Stimulated activated CD4-positive, alpha-beta T cell treated with anti-CD3 and anti-CD28 coated beads, Interleukin-2, amount 100 ng/mL, for 48 hours (primary cell): ENCODE measurements at regions not wholly inside any gene's neighbourhood (a gene's known extent, or its start where the extent isn't known, plus 50 kb on each side); places are given as distances from the start of the nearest gene placed in this dataset.

Source experiments
- DNase-seq, 2 donors: peaks; one replicate each; pipeline ENCODE4 v3.0.0-alpha.2; 2020

DNA sequence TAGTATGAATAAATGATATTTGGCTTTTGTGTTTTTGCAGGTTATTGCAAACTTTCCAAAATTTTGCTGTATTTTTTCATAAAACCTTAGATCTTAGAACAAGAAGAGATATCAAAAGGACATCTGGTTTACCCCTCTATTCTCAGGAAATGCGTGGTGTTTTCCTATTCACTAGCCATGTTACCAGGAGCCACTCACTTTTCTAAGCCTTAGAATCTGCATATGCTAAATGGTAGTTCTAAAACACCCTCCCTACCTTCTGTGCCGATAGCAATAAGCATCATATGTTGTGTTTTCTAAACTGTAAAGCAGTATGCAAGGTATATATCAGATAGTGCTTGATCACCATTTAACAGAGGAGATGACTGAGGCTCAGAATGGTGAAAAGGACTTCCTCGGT, 715.0 kb upstream of the CELF2 start:
- DNase-seq: no peak

DNA sequence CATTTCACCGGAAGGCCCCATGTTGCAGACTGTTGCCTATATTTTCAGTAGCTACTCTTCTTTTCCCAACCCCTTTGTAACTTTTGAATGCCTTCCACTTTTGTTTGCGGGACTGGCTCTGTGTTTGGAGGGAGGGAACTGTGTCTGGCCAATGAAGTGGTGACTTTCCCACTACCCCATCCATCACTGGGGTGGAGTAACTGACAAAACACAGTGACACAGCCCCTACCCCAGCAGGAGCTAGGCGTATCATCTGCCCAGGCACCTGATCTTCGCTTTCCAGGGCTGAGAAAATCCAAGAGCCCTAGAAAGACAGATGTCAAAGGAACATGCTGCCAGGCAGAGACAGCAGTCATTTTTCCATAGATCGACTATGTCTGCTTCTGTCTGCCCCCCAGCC, 710.6 kb upstream of the CELF2 start:
- DNase-seq: no peak

DNA sequence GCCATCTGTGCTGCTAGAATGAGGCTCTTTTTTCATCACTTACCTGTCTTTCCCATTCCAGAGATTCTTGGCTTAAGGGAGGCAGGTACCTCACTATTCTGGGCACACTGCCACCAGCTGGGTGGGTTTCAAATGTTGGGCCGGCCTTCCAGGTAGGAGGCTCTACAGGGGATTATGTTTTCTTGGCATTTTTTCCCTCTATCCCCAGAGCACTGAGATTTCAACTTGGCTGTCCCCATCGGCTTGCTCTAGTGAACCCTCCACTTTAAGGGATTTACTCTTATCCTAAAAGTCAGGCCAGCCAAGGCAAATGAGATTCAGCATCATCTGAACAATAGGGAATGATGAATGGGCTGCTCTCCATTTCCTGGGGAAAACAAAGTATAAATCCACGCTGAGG, 710.1 kb upstream of the CELF2 start:
- no peak for DNase-seq

DNA sequence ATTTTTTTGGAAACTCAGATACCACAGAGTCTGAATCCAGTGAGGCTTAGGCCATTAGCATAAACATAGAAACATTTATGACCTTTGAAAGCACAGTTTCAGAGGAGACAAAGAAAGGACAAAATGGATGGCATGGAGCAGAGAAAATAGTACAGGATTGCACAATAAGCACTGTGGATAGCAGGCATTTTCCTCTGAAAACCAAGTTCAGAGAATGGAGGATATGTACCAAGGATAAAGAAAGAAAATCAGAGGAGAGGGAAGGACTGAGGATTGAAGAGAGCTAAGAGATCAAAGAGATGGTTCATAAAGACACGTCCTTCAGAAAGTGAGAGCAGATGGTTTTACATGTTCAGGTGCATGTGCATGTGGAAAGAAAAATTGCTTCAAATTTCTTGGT, 707.2 kb upstream of the CELF2 start:
- no peak for DNase-seq

DNA sequence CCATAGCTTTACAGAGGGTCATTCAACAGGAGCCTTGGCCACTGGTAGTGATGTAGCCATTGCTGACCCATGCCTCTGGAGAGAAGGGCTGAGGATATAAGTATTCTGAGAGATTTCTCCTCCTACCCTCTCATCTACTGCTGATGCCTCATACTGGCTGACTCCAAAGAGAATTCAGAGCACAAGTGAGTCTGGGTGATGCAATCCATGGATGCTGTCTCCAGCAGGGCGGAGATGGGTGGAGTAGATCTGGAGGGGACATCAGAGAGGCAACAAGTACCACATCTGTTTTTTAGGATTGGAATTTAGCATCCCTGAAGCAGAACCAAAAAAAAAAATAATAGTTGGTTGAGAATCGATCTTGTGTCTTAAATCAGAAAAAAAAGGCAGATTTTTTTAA, 705.7 kb upstream of the CELF2 start:
- DNase-seq: no peak

DNA sequence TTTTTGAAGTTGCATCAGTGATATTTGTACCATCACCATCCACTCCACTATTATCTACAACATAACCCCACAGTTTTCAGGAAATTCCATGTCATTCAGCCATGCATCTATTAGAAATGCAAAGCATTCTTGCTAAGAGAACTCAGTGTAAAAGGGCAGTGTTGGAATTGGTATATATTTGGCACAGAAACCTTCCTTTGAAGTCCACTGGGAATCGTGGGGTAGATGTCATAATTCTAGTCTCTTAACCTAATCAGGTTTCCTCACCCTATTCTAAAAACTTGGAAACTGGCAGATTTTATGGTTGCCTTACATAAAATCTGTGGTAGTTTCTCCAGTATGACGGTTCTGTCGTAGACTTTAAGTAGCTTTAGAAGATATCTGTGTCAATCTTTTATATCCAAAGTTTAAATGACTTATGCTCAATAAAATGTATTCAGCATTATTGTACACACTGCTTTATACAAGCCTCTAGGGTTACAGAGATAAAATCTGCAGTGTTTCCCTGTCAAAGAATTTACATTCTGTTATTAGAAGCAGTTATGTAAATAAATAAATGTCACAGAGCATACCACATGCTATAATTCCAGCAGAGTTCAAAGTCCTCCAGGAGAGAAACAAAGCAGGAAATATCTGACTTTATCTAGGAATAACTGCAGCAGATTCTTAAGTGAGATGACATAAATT, 704.4 kb upstream of the CELF2 start:
- DNase-seq: no peak

DNA sequence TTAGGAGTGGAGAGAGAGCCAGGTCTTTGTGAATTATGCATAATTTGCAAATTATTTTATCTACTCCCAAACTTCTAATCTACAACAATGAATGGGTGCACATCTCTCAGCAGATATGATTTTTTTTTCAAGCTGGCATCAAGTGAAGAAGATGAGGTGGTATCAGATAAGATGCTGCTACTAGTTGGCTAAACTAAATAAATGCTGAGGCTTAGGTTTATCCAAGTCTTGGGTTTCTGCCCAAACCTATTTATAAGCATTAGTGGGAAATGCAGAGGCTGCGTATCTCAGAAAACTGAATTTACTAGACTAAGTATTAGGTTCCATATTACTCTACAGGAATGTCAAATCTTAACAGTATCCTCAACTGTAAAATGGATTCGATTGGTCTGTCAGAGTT, 703.0 kb upstream of the CELF2 start:
- DNase-seq: no peak

DNA sequence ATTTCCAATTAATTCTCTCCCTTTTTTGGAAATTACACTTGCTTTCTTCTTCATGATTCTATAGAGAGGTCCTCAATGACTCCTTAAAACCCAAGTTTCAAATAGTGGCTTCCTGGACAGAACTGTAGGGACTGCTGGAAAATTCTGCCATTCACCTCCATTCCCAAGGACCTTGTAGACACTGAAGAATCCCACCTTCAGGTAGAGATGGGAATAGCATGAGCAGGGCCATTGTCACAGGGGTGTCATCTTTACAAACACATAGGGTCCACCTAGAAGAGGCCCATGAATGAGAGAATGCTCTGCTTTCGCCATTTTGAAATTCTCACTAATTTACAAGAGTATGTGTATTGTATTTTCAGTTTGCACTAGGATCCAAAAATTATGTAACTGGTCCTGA, 701.7 kb upstream of the CELF2 start:
- no peak for DNase-seq

DNA sequence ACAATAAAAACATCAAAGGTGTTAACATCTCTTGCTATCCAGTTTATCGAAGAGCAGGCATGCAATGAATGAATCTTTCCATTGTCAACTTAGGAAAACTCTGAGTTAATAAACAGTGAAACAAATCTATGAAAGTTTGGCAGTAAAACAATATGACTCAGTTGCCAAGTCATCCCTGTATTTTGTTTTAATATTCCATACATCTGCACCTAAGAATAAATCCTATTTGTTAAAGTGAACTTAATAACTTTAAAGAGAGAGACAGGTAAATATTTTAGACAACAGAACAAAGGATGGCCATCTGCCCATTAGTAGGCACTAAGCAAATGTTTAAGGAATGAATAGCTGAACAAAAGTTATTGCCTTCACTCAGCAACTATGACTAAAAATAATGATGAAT, 700.5 kb upstream of the CELF2 start:
- DNase-seq: no peak

DNA sequence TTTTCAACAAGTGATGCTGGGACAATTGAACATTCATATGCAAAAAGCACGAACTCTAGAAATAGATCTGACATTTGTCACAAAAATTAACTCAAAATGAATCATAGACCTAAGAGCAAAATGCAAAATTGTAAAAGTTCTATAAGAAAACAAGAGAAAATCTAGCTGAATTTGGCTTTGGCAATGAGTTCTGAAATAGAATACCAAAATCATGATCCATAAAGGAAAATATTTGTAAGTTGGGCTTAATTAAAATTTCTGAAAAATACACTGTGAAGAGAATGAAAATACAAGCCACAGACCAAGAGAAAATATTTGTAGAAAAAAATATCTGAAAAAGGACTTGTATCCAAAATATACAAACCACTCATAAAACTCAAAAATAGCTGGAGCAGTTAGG, 698.8 kb upstream of the CELF2 start:
- no peak for DNase-seq

DNA sequence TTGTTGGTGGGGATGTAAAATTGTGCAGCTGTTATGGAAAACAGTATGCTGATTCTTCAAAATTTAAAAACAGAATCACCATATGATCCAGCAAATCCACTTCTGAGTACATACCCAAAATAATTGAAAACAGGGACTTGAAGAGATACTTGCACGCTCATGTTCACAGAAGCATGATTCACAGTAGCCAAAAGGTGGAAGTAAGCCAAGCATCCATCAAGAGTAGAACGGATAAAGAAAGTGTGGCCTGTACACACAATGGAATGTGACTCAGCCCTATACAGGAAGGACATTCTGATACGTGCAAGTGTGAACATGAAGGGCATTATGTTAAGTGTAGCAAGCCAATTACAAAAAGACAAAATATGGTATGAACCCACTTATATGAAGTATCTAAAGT, 696.7 kb upstream of the CELF2 start:
- DNase-seq: no peak

DNA sequence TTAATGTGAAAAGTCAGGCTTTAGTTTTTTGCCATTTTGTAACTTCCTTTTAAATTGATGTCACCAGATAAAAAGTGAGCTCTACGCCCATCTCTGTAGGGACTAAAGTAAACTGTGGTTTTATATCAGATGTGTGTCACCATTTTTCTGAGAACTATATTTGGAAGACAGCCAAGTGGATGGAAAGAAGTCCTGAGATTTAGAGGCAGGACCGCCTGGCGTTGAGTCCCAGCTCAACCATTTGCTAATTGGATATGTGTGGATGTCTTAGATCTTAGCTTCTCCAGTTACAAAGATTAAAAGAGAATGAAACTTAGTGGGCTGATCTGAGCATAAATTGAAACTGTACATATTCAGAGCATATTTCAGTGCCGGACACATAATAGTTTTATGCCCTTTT, 691.6 kb upstream of the CELF2 start:
- no peak for DNase-seq

DNA sequence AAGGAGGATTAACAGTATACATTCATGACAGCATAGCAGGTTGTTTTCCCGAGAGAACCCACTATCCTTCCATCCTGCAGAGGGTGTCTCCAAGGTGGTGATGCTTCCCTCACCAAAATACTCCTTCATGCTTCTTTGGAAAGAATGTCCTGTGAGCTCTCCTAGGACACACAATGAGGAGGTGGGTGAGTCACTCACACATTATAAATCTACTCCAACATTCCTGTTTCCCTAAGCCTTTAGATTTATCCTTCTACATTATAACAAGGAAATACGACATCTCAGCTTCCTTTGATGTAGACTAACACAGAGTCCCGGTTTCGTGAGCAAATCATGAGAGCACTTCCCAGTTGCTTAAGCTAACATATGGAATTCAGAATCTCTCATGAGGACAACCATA, 689.7 kb upstream of the CELF2 start:
- DNase-seq: no peak

DNA sequence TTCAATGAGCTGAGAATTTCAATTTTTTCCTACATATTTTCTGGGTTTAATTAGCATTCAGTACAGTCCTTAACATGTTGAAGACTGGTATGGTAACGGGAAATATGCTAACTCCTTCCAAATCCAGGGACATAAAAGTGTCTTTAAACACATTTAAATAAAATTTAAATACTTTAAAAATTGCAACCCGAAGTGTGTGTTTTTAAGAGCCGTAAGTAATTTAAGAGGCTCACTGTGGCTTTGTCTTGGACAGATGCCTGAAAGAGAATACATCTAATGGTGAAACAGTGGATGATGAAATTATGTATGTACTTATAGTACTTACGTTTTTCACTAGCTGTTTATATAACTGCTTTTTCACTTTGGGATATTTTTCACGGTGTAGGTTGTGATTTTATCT, 687.3 kb upstream of the CELF2 start:
- no peak for DNase-seq

DNA sequence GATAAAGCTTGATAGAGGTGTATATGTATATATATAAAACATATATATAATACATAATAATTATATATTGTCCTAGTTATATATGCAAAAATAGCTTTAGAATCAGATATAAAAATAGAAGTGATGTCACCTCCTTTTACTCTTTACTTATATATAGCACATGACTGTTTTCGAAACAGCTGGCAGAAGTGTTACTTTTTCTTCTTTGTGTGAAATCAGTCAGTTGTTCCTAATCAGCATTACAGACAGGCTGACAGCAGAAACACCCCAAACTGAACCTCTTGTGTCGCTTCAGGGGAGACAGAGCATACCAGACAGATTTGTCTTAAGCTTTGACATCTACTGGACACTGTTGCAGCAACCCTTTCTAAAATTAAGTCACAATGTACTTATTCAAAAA, 684.9 kb upstream of the CELF2 start:
- DNase-seq: no peak

DNA sequence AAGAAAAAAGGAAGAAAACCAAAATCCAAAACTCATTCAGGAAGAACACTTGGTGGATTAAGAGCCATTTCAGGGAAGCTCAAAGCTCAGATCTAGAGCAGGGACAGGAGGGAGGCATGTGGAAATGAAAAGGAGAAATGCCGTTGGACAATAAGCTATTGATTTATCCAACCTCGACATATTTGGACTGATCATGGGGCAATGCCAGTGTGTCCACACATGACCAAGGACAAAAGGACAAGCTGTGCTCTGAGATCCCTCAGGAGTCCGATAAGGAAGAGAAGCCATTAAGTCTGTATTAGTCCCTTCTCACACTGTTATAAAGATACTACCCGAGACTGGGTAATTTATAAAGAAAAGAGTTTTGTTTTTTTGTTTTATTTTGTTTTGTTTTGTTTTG, 684.0 kb upstream of the CELF2 start:
- no peak for DNase-seq

DNA sequence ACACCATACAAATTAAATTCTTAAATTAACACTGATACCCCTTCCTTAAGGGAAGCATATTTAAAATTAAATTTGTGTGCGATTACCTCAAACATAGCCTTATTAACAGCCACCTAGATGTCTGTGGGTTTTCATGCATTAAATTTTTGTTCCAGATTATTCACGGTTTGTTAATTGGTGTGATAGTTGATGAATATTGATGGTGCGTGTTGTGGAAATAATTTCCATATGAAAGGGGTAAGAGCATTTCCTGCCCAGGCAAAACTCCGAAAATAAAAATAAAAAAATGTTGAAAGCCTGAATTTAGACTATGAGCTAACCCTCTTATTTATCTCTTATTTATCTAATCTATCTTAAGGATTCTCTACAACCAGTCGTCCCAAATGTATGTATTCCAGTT, 679.3 kb upstream of the CELF2 start:
- no peak for DNase-seq

DNA sequence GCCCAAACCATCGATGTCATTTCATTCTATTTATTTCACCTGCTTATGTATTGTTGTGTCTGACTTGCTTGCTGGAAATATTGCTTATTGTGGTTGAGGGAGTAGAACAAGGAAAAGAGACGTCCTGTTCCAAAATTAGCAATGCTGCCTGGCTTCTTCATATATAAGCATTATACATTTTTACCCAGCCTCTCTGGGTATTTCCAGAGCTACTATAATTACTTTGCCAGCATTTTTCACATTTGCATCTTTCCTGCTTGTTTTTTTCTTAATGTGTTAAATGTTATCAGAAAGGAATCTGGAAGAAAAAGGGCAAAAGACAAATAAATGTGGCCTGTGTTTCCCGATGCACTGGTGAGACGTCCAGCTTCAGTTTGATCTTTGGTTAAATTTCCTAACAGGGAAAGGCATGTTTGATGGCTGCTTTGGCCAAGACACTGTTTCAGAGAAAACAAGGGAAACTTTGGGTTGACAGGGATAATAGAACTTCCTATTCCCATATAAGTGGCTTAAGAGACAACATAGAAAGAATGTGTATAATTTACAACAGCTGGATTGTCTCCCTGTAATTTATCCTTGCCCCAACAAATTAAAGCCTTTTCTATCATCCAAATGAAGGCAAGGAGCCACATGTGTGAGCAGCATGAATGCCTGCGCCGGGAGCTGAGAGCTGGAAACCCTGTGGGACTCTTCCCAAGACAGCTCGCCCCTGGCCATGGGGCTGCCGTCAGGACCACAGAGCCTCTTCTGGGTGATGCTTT, 671.1 kb upstream of the CELF2 start:
- DNase-seq: no peak

DNA sequence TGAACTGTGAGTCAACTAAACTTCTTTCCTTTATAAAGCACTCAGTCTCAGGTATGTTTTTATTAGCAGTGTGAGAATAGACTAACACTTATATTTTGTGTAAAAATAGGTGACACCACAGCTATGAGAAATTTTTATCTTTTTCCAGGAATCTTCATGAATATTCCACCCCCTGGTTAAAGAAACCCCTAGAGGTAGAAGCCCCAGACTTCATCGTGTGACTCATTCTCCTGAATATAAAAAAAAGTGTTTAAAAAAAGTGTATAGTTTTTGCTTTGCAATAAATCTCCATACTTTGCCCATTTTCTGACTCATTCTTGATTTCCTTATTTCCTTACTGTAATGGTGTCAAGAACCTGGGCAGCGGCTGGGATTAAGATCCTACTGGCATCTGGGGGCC, 667.6 kb upstream of the CELF2 start:
- no peak for DNase-seq

DNA sequence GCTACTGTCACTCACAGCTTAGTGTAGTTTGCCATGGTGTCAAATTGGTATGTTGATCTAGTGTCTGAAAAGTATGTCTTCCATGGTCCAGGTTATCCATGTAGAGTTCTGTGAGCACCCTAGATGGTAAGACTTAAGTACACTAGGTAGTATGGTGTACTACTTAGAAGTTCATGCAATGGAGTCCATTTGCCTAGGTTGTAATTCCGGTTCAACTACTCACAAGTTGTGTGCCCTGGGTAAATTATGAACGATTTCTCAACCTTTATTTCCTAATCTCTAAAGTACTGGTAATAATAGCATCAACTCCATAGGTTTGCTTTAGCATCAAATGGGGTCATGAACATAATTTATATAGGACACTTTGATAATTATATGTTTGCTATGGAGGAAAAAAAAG, 666.2 kb upstream of the CELF2 start:
- no peak for DNase-seq

DNA sequence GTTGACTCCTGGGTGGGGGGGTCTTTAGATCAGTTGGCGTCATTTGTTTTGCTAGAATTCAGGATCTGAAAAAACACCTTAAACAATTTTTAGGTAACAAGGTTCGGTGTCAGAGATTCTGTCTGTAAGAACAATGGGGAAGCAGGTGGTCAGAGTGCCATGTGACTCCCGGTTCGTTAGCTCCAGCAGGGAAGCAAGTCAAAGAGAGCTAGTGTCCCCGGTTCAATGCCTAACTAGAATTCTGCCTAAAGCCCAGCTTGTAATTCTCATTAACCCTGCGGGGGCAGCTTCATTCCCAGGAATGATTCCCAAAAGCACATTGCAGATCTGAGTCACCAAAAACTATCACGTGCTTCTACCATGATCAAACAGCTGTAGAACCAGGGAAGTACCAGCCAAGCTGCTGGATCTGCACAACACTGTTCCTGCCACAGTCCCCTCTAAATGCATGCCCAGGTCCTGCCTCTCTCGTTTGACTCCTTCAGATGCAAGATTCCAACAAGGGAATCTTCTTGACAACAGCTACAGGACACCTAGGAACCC, 664.3 kb upstream of the CELF2 start:
- no peak for DNase-seq

DNA sequence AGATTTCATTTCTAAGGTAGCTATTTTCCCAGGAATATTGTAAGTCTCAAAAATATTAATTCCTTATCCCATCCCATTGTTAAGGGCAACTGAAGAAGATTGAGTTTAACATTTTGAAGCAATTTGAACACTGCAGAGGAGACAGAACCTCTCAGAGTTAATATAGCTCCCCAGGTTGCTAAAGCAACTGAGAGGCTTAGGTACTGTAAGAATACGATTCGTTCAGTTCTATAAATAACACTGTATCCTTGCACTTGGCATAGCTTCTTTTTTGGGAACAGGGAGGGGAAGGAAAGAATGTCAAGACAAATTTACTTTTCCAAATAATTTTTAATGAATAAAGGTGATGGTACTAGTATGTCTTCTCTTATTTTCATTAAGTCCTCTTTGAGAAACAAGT, 658.4 kb upstream of the CELF2 start:
- no peak for DNase-seq

DNA sequence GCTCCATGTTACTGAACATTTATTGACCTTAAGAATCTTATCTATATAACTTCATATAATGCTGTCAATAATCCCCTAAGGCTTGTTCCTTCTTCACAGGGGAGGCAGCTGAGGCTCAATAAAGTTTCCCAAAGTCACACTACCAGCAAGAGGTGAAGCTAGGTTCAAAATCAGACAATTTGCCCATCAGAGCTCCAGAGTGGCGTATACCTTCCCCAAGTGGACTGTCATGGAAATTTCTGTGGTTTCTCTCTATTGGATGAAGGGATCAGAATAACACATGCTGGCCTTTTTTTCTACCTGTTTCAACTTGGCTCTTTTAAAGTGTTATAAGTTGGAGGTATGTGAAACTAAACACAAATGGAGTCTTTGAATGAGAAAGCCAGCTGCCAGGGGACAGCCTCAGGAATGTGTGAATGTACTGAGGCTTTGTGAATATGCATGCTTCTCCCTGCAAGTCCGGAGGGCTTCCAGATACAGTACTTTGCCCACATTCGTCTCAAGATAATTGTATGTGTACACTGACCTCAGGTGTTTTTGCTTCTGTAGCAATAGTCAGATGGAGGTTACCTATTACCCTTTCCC, 656.3 kb upstream of the CELF2 start:
- DNase-seq: no peak

DNA sequence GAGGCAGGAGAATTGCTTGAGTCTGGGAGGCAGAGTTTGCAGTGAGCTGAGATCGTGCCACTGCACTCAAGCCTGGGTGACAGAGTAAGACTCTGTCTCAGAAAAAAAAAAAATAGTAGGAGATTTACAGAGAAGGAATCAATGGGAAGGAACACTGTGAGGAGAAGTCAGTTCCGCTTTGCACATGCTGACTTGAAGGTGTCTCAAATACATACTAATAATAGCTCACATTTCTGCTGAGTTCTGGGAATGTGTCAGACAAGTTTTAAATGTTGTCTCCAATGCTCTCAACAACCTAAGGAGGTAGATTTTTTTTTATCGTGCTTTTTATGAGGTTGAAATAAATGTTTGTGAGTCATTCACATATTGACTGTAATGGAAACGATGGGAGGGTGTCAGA, 654.9 kb upstream of the CELF2 start:
- DNase-seq: no peak
